Bronchial epithelial cell (primary cell): ENCODE measurements at regions not wholly inside any gene's neighbourhood (a gene's known extent, or its start where the extent isn't known, plus 50 kb on each side); places are given as distances from the start of the nearest gene placed in this dataset.

Experiments used
- DNase-seq: peaks from one replicate; pipeline ENCODE4 v3.0.0-alpha.2; 2010; ENCODE audit warnings: low read depth
- FAIRE-seq: peaks from 2 replicates; lab custom pipeline; 2011; peaks lifted over from hg19 to GRCh38; lab: Jason Lieb, UNC
- H3K27me3 ChIP-seq: 2 replicates; pipeline ENCODE4 v1.5.1; 2011; ENCODE audit warnings: low read length; ENCODE audit not compliant: control insufficient read depth, insufficient read depth
- H3K36me3 ChIP-seq: 2 replicates; pipeline ENCODE4 v1.5.1; 2011; ENCODE audit warnings: low read length; ENCODE audit not compliant: control insufficient read depth, insufficient read depth
- H3K4me3 ChIP-seq: 2 replicates; pipeline ENCODE4 v1.5.1; 2011; ENCODE audit warnings: mild to moderate bottlenecking, low read depth, low read length, control low read depth
- CTCF ChIP-seq: IDR thresholded peaks from 2 replicates; pipeline ENCODE4 v1.5.1; 2011; ENCODE audit warnings: mild to moderate bottlenecking, moderate library complexity, low read length, control low read depth, inconsistent platforms; ENCODE audit not compliant: insufficient read depth, severe bottlenecking

GRCh38 chr19:23855676-23856075, 59.0 kb upstream of the ZNF726 start:
- no peaks in the 10 kb centered on the region for H3K36me3 ChIP-seq
- TF ChIP-seq CTCF, result no peak
- no peak for FAIRE-seq
- H3K27me3 ChIP-seq, result no peaks in the 10 kb centered on the region
- DNase-seq, result no peak
- no peak overlapping the region for H3K4me3 ChIP-seq

GRCh38 chr19:23851966-23852365, 62.7 kb upstream of the ZNF726 start:
- TF ChIP-seq CTCF, result no peak
- DNase-seq (no peak), FAIRE-seq (no peak)
- Histone ChIP-seq H3K27me3 (no peaks in the 10 kb centered on the region), H3K4me3 (no peak overlapping the region), H3K36me3 (no peaks in the 10 kb centered on the region)

GRCh38 chr19:23832717-23833327, 74.1 kb upstream of the ZNF681 start:
- H3K27me3 ChIP-seq, result no peaks in the 10 kb centered on the region
- no peak overlapping the region for H3K4me3 ChIP-seq
- DNase-seq (no peak), FAIRE-seq (no peak)
- no peaks in the 10 kb centered on the region for H3K36me3 ChIP-seq
- TF ChIP-seq CTCF, result no peak

GRCh38 chr19:23823952-23824389, 65.3 kb upstream of the ZNF681 start:
- FAIRE-seq (no peak), DNase-seq (peak; percentile 2)
- Histone ChIP-seq H3K4me3 (no peak overlapping the region), H3K27me3 (no peaks in the 10 kb centered on the region), H3K36me3 (no peaks in the 10 kb centered on the region)
- TF ChIP-seq CTCF, result no peak

- Histone ChIP-seq H3K4me3 (no peak overlapping the region), H3K36me3 (no peaks in the 10 kb centered on the region), H3K27me3 (no peaks in the 10 kb centered on the region)
- DNase-seq (peak; percentile 33), FAIRE-seq (no peak)
- no peak for TF ChIP-seq CTCF
Observed at GRCh38 chr19:23822735-23823134, 64.0 kb upstream of the ZNF681 start.

- Histone ChIP-seq H3K27me3 (no peaks in the 10 kb centered on the region), H3K4me3 (no peak overlapping the region), H3K36me3 (no peaks in the 10 kb centered on the region)
- peak; percentile 25 for DNase-seq
- TF ChIP-seq CTCF, result peak; percentile 47
- FAIRE-seq, result no peak
Observed at GRCh38 chr19:23817519-23817918, 58.8 kb upstream of the ZNF681 start.
